Loucy (cell line): ENCODE measurements at regions not wholly inside any gene's neighbourhood (a gene's known extent, or its start where the extent isn't known, plus 50 kb on each side); places are given as distances from the start of the nearest gene placed in this dataset.

Experiments used
- H2AFZ ChIP-seq: fragments of 200-600 bp; sonication (generic); 2 replicates; pipeline ENCODE4 v1.6.0; 2016; ENCODE audit warnings: antibody characterized with exemption, mild to moderate bottlenecking, low read length, moderate library complexity
- H3F3A ChIP-seq: fragments of 200-600 bp; 2 replicates; pipeline ENCODE4 v1.6.0; 2016; ENCODE audit warnings: antibody characterized with exemption, low read depth, mild to moderate bottlenecking
- H3K27me3 ChIP-seq: fragments of 200-600 bp; sonication (generic); 2 replicates; pipeline ENCODE4 v1.6.1; 2014; ENCODE audit warnings: low read length, mild to moderate bottlenecking; ENCODE audit not compliant: insufficient read depth, poor library complexity, severe bottlenecking
- H3K36me3 ChIP-seq: fragments of 200-600 bp; sonication (generic); 2 replicates; pipeline ENCODE4 v1.6.1; 2016; ENCODE audit warnings: low read length; ENCODE audit not compliant: insufficient read depth
- H3K4me1 ChIP-seq: fragments of 200-600 bp; sonication (generic); 2 replicates; pipeline ENCODE4 v1.5.1; 2014; ENCODE audit warnings: low read length, mild to moderate bottlenecking; ENCODE audit not compliant: insufficient read depth, poor library complexity, severe bottlenecking
- H3K4me2 ChIP-seq: fragments of 200-600 bp; sonication (generic); 2 replicates; pipeline ENCODE4 v1.6.0; 2014; ENCODE audit warnings: antibody characterized with exemption, low read length, low read depth, mild to moderate bottlenecking; ENCODE audit not compliant: poor library complexity, severe bottlenecking
- H3K4me3 ChIP-seq: fragments of 200-600 bp; sonication (generic); 2 replicates; pipeline ENCODE4 v1.5.1; 2014; ENCODE audit warnings: low read length, mild to moderate bottlenecking, mixed read lengths; ENCODE audit not compliant: poor library complexity, severe bottlenecking
- H3K79me2 ChIP-seq: fragments of 200-600 bp; sonication (generic); 2 replicates; pipeline ENCODE4 v1.6.1; 2014; ENCODE audit warnings: low read length; ENCODE audit not compliant: insufficient read depth
- H3K9ac ChIP-seq: fragments of 200-600 bp; sonication (generic); 2 replicates; pipeline ENCODE4 v1.6.0; 2014; ENCODE audit warnings: mild to moderate bottlenecking, low read depth, low read length, moderate library complexity; ENCODE audit not compliant: poor library complexity, severe bottlenecking
- H3K9me2 ChIP-seq: fragments of 200-600 bp; sonication (generic); replicated peaks from 2 replicates; pipeline ENCODE4 v1.6.1; 2016; ENCODE audit warnings: low read depth, low read length, mixed read lengths
- H3K9me3 ChIP-seq: fragments of 200-600 bp; sonication (generic); 2 replicates; pipeline ENCODE4 v1.6.1; 2014; ENCODE audit warnings: mild to moderate bottlenecking, antibody characterized with exemption, low read length, low read depth; ENCODE audit not compliant: insufficient read depth
- H4K20me1 ChIP-seq: fragments of 200-600 bp; sonication (generic); 2 replicates; pipeline ENCODE4 v1.6.0; 2014; ENCODE audit warnings: antibody characterized with exemption, low read length, mild to moderate bottlenecking; ENCODE audit not compliant: insufficient read depth, poor library complexity, severe bottlenecking
- CTCF ChIP-seq: fragments of 200-600 bp; sonication (generic); conservative IDR thresholded peaks from 2 replicates; pipeline ENCODE4 v1.5.1; 2014; ENCODE audit warnings: mild to moderate bottlenecking, antibody characterized with exemption, low read length
- EZH2phosphoT487 ChIP-seq: fragments of 200-600 bp; IDR thresholded peaks from 2 replicates; pipeline ENCODE4 v1.6.1; 2018; ENCODE audit warnings: antibody characterized with exemption, mild to moderate bottlenecking, moderate library complexity, borderline replicate concordance

- H2AFZ ChIP-seq: no peak overlapping the region
- no peak overlapping the region for H3K9ac ChIP-seq
- no peak overlapping the region for H3K4me3 ChIP-seq
- H3K4me1 ChIP-seq: no peaks in the 10 kb centered on the region
- H3K27me3 ChIP-seq: no peaks in the 10 kb centered on the region
- no peak overlapping the region for H3K4me2 ChIP-seq
- no peaks in the 10 kb centered on the region for H3K79me2 ChIP-seq
- H3F3A ChIP-seq: no peaks in the 10 kb centered on the region
- H4K20me1 ChIP-seq: no peaks in the 10 kb centered on the region
- no peaks in the 10 kb centered on the region for H3K9me2 ChIP-seq
- H3K9me3 ChIP-seq: no peaks in the 10 kb centered on the region
- no peaks in the 10 kb centered on the region for H3K36me3 ChIP-seq
- TF ChIP-seq EZH2phosphoT487 (no peak), CTCF (no peak)
Observed at GRCh38 chr18:3333721-3334386, 71.9 kb downstream of the MYL12B start.

GRCh38 chr18:3340015-3340681, 78.2 kb downstream of the MYL12B start:
- Histone ChIP-seq H4K20me1 (no peaks in the 10 kb centered on the region), H2AFZ (no peak overlapping the region; the same call in 1 of the 2 replicates), H3K9me3 (no peaks in the 10 kb centered on the region), H3K36me3 (no peaks in the 10 kb centered on the region), H3F3A (no peaks in the 10 kb centered on the region), H3K27me3 (no peaks in the 10 kb centered on the region), H3K4me2 (no peak overlapping the region), H3K4me3 (no peak overlapping the region), H3K9ac (no peak overlapping the region), H3K79me2 (no peaks in the 10 kb centered on the region), H3K4me1 (peaks cover 6% of the 10 kb centered on the region), H3K9me2 (no peaks in the 10 kb centered on the region)
- TF ChIP-seq CTCF (no peak), EZH2phosphoT487 (no peak)

- no peaks in the 10 kb centered on the region for H4K20me1 ChIP-seq
- no peaks in the 10 kb centered on the region for H3K79me2 ChIP-seq
- H3K4me3 ChIP-seq: no peak overlapping the region
- no peak overlapping the region for H3K9ac ChIP-seq
- peaks cover 6% of the 10 kb centered on the region for H3K4me1 ChIP-seq
- H3K9me3 ChIP-seq: no peaks in the 10 kb centered on the region
- H2AFZ ChIP-seq: peak overlapping the region; percentile 18; the same call in 1 of the 2 replicates
- H3K27me3 ChIP-seq: no peaks in the 10 kb centered on the region
- H3K9me2 ChIP-seq: no peaks in the 10 kb centered on the region
- H3F3A ChIP-seq: no peaks in the 10 kb centered on the region
- H3K4me2 ChIP-seq: no peak overlapping the region
- H3K36me3 ChIP-seq: no peaks in the 10 kb centered on the region
- TF ChIP-seq CTCF (no peak), EZH2phosphoT487 (no peak)
Observed at GRCh38 chr18:3340682-3341097, 78.8 kb downstream of the MYL12B start.
